Endothelial cell of umbilical vein (primary cell): ENCODE measurements at regions not wholly inside any gene's neighbourhood (a gene's known extent, or its start where the extent isn't known, plus 50 kb on each side); places are given as distances from the start of the nearest gene placed in this dataset.

Experiments
- BruUV-seq: library from RNA; stranded (reverse); fragments of 400-500 nt; replicated peaks from 2 replicates; lab custom pipeline; 2021; lab: Mats Ljungman, UMichigan
- CTCF ChIA-PET: fragments of 300-600, 350-600 bp; sonication (Branson Sonifier 250); formaldehyde crosslinking; loops from one replicate; lab custom pipeline; 2021; ENCODE audit warnings: antibody characterized with exemption, inconsistent platforms; lab: Charles Lee
- POLR2A ChIA-PET: fragments of 300-600, 350-600 bp; sonication (Branson Sonifier 250); formaldehyde crosslinking; loops from one replicate; lab custom pipeline; 2021; ENCODE audit warnings: antibody characterized with exemption, inconsistent platforms; lab: Charles Lee
- DNase-seq: peaks from one replicate; pipeline ENCODE4 v3.0.0-alpha.2; 2011; ENCODE audit warnings: low read depth, low spot score
- FAIRE-seq: peaks from 2 replicates; lab custom pipeline; 2011; peaks lifted over from hg19 to GRCh38; lab: Jason Lieb, UNC
- H2AFZ ChIP-seq: 2 replicates; pipeline ENCODE4 v1.6.0; 2012; ENCODE audit warnings: low read depth, low read length, control low read depth, inconsistent platforms
- H3K27ac ChIP-seq: 2 replicates; pipeline ENCODE4 v1.5.1; 2011; ENCODE audit warnings: low read depth, mild to moderate bottlenecking, control low read depth, low read length, moderate library complexity; ENCODE audit not compliant: insufficient read depth
- H3K27me3 ChIP-seq, 2 experiments: 2 replicates each; pipeline versions ENCODE4 v1.6.0 to v1.6.1; 2011; ENCODE audit warnings: low read length in 2 of 2, mixed read lengths in 1 of 2; ENCODE audit not compliant: control insufficient read depth in 2 of 2, insufficient read depth in 2 of 2
- H3K36me3 ChIP-seq, 2 experiments: 2 replicates in 1 of 2; 3 replicates in 1 of 2; pipeline ENCODE4 v1.5.1; 2011; ENCODE audit warnings: low read length in 2 of 2, mild to moderate bottlenecking in 1 of 2, moderate library complexity in 1 of 2; ENCODE audit not compliant: control insufficient read depth in 2 of 2, insufficient read depth in 2 of 2; ENCODE audit errors: extremely low read depth in 1 of 2
- H3K4me1 ChIP-seq: 3 replicates; pipeline ENCODE4 v1.5.1; 2011; ENCODE audit warnings: mild to moderate bottlenecking, low read length; ENCODE audit not compliant: control insufficient read depth, insufficient read depth; ENCODE audit errors: extremely low read depth
- H3K4me2 ChIP-seq: 2 replicates; pipeline ENCODE4 v1.6.1; 2011; ENCODE audit warnings: low read length, control low read depth, mixed read lengths; ENCODE audit not compliant: insufficient read depth
- H3K4me3 ChIP-seq, 3 experiments: fragments of 200-600 bp in 1 of 3; sonication (generic), shearing (Covaris generic) in 1 of 3; replicated peaks in 1 of 3; 2 replicates each; pipeline ENCODE4 v1.5.1; 2011 to 2016; ENCODE audit warnings: control low read depth in 3 of 3, low read length in 3 of 3, mild to moderate bottlenecking in 2 of 3, inconsistent platforms in 1 of 3, low read depth in 1 of 3, moderate library complexity in 1 of 3; ENCODE audit not compliant: insufficient read depth in 1 of 3
- H3K79me2 ChIP-seq: 2 replicates; pipeline ENCODE4 v1.6.0; 2012; ENCODE audit warnings: low read length, inconsistent platforms; ENCODE audit not compliant: control insufficient read depth, insufficient read depth
- H3K9ac ChIP-seq: replicated peaks from 2 replicates; pipeline ENCODE3; 2011; ENCODE audit warnings: low read length, control low read depth; ENCODE audit not compliant: insufficient read depth; ENCODE audit errors: extremely low read depth
- H3K9me1 ChIP-seq: replicated peaks from 3 replicates; pipeline ENCODE4 v1.6.0; 2011; ENCODE audit warnings: mild to moderate bottlenecking, low read length; ENCODE audit not compliant: control insufficient read depth, insufficient read depth; ENCODE audit errors: extremely low read depth
- H3K9me3 ChIP-seq: replicated peaks from 2 replicates; pipeline ENCODE4 v1.5.1; 2012; ENCODE audit warnings: low read length, inconsistent platforms; ENCODE audit not compliant: control insufficient read depth, insufficient read depth
- H4K20me1 ChIP-seq: replicated peaks from 2 replicates; pipeline ENCODE3; 2011; ENCODE audit warnings: mild to moderate bottlenecking, low read length; ENCODE audit not compliant: control insufficient read depth, insufficient read depth; ENCODE audit errors: extremely low read depth
- CTCF ChIP-seq, 2 donors: IDR thresholded peaks; 1 replicate in 1 of 2; 2 replicates in 1 of 2; pipeline ENCODE4 v1.5.1; 2011; ENCODE audit warnings: low read length in 2 of 2, mild to moderate bottlenecking in 2 of 2, moderate library complexity in 2 of 2, control low read depth in 1 of 2, inconsistent platforms in 1 of 2, low read depth in 1 of 2; ENCODE audit not compliant: insufficient read depth in 1 of 2; ENCODE audit errors: extremely low read depth in 1 of 2
- EZH2 ChIP-seq: IDR thresholded peaks from 2 replicates; pipeline ENCODE4 v1.6.1; 2012; ENCODE audit warnings: borderline replicate concordance, low read depth, mild to moderate bottlenecking, moderate library complexity, low read length, inconsistent platforms; ENCODE audit not compliant: severe bottlenecking
- GATA2 ChIP-seq: IDR thresholded peaks from 2 replicates; pipeline ENCODE4 v1.7.0; 2011; ENCODE audit warnings: low read depth, mild to moderate bottlenecking, moderate library complexity, mixed read lengths, low read length; ENCODE audit not compliant: insufficient read length, insufficient read depth
- JUN ChIP-seq: IDR thresholded peaks from 2 replicates; pipeline ENCODE4 v1.6.1; 2011; ENCODE audit warnings: borderline replicate concordance, low read depth; ENCODE audit not compliant: insufficient read length, insufficient read depth
- MAX ChIP-seq: IDR thresholded peaks from 2 replicates; pipeline ENCODE4 v1.6.1; 2011; ENCODE audit not compliant: insufficient read depth, insufficient read length
- MYC ChIP-seq: IDR thresholded peaks from one replicate; pipeline ENCODE4 v1.6.1; 2011; ENCODE audit warnings: mild to moderate bottlenecking, low read depth, low read length
- POLR2A ChIP-seq: IDR thresholded peaks from 2 replicates; pipeline ENCODE4 v1.6.1; 2012; ENCODE audit warnings: low read depth, mild to moderate bottlenecking, control low read depth, low read length
- POLR2AphosphoS5 ChIP-seq: IDR thresholded peaks from 2 replicates; pipeline ENCODE4 v1.6.1; 2012; ENCODE audit warnings: low read depth, mild to moderate bottlenecking, control low read depth, low read length, moderate library complexity; ENCODE audit not compliant: insufficient read depth
- dilution Hi-C: fragments of 300-500 bp; cut with MboI; formaldehyde crosslinking; loops from one replicate; pipeline ENCODE4 v1.15.0; 2019; ENCODE audit warnings: low sequenced_read_pairs; ENCODE audit not compliant: extremely low pct_ligation_motif_present
- intact Hi-C: fragments of 100-400 bp; cut with micrococcal nuclease; formaldehyde crosslinking; loops from one replicate; pipeline ENCODE4 v1.10.0; 2022

GRCh38 chr12:83996671-83997070 lies 915.9 kb downstream of the SLC6A15 start:
- DNase-seq: no peak
- Histone ChIP-seq H3K27ac (no peak overlapping the region), H3K27me3 (no peaks in the 10 kb centered on the region), H3K9ac (no peak overlapping the region), H3K9me3 (no peaks in the 10 kb centered on the region), H3K4me1 (no peaks in the 10 kb centered on the region), H2AFZ (no peak overlapping the region), H3K9me1 (no peaks in the 10 kb centered on the region), H3K36me3 (no peaks in the 10 kb centered on the region), H4K20me1 (no peaks in the 10 kb centered on the region), H3K4me3 (no peak overlapping the region), H3K79me2 (no peaks in the 10 kb centered on the region), H3K4me2 (no peak overlapping the region)
- TF ChIP-seq EZH2: no peak
- no peak for TF ChIP-seq CTCF (IDR thresholded peaks at IDR 0.05; ENCODE audit: extremely low read depth in 1 of 2, insufficient read depth in 1 of 2, low read depth in 1 of 2, low read length in 2 of 2)
- TF ChIP-seq JUN: no peak
- TF ChIP-seq POLR2AphosphoS5: no peak
- TF ChIP-seq MAX: no peak
- TF ChIP-seq MYC: no peak
- TF ChIP-seq POLR2A: no peak
- TF ChIP-seq GATA2: no peak
- POLR2A ChIA-PET: no interaction called here
- intact Hi-C loops: no loop called here
- dilution Hi-C loops: no loop called here
- BruUV-seq: no TSS peak
- CTCF ChIA-PET: no interaction called here
- no peak for FAIRE-seq
